GM18519 (cell line): ENCODE measurements at regions not wholly inside any gene's neighbourhood (a gene's known extent, or its start where the extent isn't known, plus 50 kb on each side); places are given as distances from the start of the nearest gene placed in this dataset.
"Not testable (repeated sequence)": the region's sequence is repeated elsewhere in the genome, so short reads cannot be mapped to it uniquely, and the experiment has no call there.

ENCODE experiments used
- ATAC-seq: cut with Tn5 transposase; IDR thresholded peaks from one replicate; pipeline ENCODE4 v1.9.1; 2021; ENCODE audit warnings: mild to moderate bottlenecking, moderate library complexity; ENCODE audit not compliant: unreplicated experiment, low FRiP score

GRCh38 chr4:156137679-156138473 is 184.2 kb upstream of the CTSO start:
- no peak for ATAC-seq

GRCh38 chr4:156132196-156132595 is 178.5 kb upstream of the CTSO start:
- no peak for ATAC-seq

- ATAC-seq, result no peak
Measured at GRCh38 chr4:156128616-156129015, 174.9 kb upstream of the CTSO start.

DNA sequence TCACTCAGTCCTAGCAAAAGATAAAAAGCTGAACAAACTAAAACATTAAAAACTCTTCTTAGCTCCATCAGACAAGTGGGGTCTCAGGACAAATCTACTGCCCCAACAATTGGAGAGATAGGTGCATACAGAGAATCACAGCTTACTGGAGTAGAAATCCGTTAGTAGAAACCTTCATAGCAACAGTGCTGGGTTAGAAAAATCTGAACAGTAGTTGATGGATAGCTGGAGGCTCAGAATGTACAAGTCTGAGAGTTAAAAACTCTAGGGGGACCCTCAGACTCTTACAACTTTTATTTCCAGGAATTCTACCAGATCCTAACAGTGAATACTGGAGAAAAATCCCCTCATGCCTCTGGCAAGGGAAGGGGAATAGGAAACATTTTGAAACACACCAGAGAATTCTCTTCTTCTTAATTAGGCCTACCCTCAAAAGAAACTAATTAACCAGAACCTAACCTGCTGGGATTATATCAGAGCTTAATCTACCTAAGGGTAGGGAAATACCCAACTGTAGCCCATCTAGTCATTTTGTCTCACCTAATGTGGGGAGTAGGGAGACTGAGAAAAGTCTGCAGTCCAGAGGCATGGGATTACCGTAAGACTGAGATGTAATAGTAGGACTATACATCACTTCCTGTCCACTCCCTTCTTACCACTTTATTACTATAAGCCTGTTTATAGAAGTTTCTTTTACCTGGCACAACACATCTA is 165.0 kb upstream of the CTSO start:
- no peak for ATAC-seq

DNA sequence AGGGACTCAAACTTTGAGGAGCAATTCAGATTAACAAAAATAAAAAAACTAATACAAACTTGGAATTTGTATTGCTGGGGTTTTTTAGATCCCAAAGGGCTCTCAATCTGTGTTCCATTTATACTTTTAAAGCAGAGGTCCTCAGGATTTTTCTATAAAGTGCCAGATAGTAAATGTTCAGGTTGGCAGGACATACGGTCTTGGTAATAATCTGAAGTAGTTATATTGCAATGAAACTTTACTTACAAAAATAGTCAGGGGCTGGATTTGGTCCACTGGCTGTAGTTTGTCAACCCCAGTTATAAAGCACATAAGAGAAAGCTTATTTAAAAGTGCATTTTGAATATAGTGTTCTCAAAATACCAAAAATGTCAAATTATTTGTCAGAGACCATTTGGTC is 164.1 kb upstream of the CTSO start:
- ATAC-seq, result no peak

- no peak for ATAC-seq
Measured at GRCh38 chr4:156116991-156117390, 163.3 kb upstream of the CTSO start.

DNA sequence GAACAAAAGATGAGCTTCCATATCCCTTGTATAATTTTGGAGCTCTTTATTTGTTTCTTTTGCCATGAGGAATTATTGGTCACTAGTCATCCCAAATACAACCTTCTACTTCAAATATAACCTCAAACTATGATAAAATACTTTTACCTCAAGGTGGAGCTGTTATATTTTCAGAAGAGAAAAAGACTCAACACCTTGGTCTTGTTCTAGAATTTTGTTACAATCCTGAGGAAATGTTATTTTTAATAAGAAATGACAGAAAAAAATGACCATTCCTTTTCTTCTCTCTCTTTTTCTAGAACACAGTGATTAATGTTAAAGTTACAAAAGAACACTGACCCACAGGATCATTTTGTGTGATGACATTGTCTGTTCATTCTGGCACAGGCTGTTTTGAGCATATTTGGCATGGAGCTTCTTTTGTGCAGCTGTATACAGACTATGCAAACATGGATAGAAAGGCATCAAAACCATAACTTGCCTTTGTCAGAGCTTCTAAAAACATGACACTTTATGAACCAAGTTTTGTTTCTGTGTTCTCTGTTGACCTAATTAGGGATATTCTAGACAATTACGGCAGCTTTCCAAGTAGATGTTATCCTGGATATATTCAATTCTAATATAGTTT is 159.6 kb upstream of the CTSO start:
- no peak for ATAC-seq

- ATAC-seq, result no peak
Measured at GRCh38 chr4:156111686-156112085, 158.0 kb upstream of the CTSO start.

GRCh38 chr4:156109943-156110900 is 156.6 kb upstream of the CTSO start:
- no peak for ATAC-seq

DNA sequence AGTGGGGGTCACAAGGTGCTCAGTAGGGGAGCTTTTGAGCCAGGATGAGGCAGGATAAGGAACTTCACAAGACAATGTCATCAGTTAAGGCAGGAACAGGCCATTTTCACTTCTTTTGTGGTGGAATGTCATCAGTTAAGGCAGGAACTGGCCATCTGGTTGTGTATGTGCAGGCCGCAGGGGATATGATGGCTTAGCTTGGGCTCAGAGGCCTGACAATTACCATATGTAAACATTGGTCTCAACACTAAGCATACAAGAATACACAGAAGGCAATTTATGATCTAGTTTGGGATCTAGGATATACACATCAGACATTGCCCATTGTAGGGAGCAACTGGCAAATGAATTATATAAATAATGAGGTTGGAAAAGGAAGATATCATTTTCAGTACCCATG is 155.4 kb upstream of the CTSO start:
- ATAC-seq, result not testable (repeated sequence)

DNA sequence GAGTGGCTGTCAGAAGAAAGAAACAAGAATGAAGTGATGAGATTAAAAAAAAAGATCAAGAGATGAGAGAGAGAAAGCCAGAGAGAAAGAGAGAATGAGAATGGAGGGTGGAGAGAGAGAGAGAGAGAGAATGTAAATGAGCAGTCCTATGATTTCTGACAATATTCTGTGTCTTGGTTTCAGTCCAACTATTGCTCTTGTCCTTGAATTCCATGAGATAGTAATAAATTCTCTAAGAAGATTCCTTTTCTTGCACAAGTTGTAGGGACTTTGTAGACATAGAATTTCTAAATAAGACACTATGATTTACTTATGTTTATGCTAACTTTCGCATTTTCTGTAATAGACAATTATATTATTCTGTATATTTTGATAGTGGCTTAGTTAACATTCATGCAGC is 149.6 kb upstream of the CTSO start:
- ATAC-seq, result no peak

DNA sequence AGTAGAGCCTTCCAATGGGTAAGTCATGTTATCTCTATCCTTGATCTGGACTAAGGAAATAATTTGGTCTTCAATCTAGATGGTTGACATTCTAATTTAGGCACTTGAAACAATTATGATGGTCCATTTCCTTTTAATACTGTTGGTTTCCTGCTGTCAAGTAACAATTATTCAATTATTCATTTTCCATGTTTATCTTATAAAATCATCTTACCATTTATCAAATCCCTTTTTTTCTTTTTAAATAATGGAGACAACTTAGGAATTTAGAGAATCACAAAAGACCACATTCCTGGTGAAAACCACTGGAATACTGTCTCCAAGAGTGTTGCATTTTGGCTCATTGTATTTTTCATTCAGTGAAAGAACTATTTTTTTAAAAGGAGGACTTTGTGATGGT is 148.7 kb upstream of the CTSO start:
- no peak for ATAC-seq

- no peak for ATAC-seq
Measured at GRCh38 chr4:156101571-156101970, 147.9 kb upstream of the CTSO start.

GRCh38 chr4:156100651-156101050 is 147.0 kb upstream of the CTSO start:
- ATAC-seq, result no peak

DNA sequence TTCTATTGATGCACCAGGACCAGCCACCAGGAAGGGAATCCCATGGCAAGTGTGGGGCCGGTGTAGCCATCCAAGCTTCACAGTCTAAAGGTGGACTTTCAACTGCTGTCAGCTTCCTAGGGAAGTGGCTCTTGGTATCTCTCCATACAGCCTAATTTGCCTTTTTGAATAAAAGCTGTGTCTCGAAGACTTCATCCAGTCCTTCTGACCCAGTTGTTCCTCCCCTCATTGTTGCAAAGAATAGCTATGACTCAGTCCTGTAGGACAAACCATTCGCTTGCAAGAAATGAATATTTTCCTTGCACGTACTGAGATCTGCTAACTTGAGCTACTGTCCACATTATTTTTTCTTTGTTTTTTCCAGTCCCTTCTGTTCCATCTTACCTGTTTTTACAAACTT is 145.1 kb upstream of the CTSO start:
- ATAC-seq, result no peak

DNA sequence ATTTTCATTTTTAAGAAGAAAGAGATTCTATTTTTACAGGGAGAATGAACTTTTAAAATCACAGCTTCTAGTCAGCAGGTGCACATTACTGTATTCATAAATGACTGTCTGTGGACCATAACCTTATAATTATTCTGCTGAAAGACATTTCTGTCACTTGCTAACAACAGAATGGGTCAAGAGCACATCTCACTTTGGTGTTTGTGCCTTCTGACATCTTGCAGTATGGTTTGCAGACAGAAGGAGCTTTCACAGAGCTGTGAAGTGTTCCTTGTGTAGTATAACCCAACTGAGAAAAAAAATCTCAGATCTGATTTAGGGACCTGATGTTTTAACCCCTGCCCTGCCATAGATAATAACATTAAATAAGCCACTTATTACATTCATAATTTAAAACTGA is 131.4 kb upstream of the CTSO start:
- no peak for ATAC-seq

GRCh38 chr4:156084373-156084772 is 130.7 kb upstream of the CTSO start:
- ATAC-seq, result no peak

DNA sequence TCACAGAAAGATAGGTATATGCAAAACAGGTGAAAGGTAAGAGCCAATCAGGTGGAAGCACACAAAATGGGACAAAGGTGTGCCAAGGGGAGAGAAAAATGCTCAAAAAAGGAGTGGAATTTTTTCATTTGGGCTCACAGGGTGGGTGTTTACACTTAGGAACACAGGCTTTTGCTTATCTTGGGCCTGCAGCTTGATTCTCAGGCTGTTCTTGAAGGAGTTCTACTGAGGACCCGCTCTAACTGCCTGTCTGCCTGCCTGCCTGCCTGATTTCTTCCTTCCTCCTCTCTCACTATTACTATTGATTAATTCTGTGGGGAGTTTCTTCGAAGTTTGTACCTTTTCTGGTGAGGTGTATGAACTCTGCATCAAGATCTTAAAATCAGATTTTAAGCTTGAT is 120.3 kb upstream of the CTSO start:
- no peak for ATAC-seq

GRCh38 chr4:156060661-156061060 is 107.0 kb upstream of the CTSO start:
- ATAC-seq, result no peak

DNA sequence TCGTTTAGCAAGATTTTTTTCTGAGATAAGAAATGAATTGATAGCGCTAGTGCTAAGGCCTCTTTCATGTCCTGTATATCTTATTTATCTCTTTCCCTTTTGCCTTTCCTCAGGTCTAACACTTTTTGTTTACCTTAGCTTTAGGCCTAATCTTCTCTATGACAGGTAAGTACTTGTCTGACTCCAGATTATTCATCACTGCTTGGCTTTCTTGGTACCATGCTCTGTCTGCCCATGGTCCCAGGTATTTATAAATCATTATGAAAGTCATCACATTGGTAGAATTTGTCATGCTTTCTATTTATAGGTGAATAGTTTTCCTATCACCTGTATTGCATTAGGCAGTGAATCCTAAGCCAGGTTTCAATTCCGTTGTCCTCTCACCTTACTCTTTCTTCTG is 99.5 kb upstream of the CTSO start:
- no peak for ATAC-seq

DNA sequence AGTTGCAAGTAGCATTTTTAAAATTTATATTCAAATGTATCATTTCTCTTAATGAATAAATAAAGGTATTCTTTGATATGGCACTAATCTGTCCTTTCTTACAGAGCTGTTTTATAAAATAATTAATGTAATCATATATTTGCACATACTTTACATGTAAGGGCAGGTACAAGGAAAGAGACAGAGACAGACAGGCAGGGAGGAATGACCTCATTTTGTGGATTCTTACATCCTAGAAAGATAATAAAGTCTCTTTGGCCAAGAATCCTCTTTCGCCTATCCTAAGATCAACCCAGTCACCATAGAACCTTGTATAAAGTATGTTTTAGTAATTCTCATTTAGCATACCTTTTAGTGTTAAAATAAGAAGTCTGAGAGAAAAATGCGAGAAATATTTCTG is 98.5 kb upstream of the CTSO start:
- no peak for ATAC-seq
